IMR-90 (cell line): ENCODE measurements at regions not wholly inside any gene's neighbourhood (a gene's known extent, or its start where the extent isn't known, plus 50 kb on each side); places are given as distances from the start of the nearest gene placed in this dataset.

Experiments used
- ATAC-seq: fragments of 200-7000 bp; cut with Tn5 transposase; 2 replicates; pipeline ENCODE4 v1.9.1; 2020; ENCODE audit warnings: low read depth, mild to moderate bottlenecking, moderate library complexity
- BruUV-seq: library from RNA; stranded (reverse); fragments of 400-500 nt; replicated peaks from 2 replicates; lab custom pipeline; 2021; lab: Mats Ljungman, UMichigan
- CTCF ChIA-PET: fragments of 300-600 bp; formaldehyde crosslinking; extraction: SDS; loops from one replicate; lab custom pipeline; 2021; ENCODE audit warnings: antibody characterized with exemption; lab: Yijun Ruan, JAX
- POLR2A ChIA-PET: fragments of 300-600 bp; sonication (Branson Sonifier 250); formaldehyde crosslinking; loops from one replicate; lab custom pipeline; 2022; ENCODE audit warnings: antibody characterized with exemption; ENCODE audit not compliant: unreplicated experiment; lab: Charles Lee
- DNase-seq: peaks from one replicate; pipeline ENCODE4 v3.0.0; 2013
- H2AFZ ChIP-seq: replicated peaks from 2 replicates; pipeline ENCODE3; 2013; ENCODE audit warnings: low read length, mild to moderate bottlenecking; ENCODE audit not compliant: poor library complexity
- H2AK5ac ChIP-seq: 2 replicates; pipeline ENCODE4 v1.6.1; 2013; ENCODE audit warnings: low read depth, low read length, inconsistent platforms
- H2AK9ac ChIP-seq: replicated peaks from 2 replicates; pipeline ENCODE3; 2013; ENCODE audit warnings: mild to moderate bottlenecking, low read depth, low read length, moderate library complexity; ENCODE audit not compliant: poor library complexity
- H2BK120ac ChIP-seq: 2 replicates; pipeline ENCODE4 v1.6.1; 2013; ENCODE audit warnings: low read depth, low read length, inconsistent platforms
- H2BK15ac ChIP-seq: 3 replicates; pipeline ENCODE4 v1.6.1; 2013; ENCODE audit warnings: low read depth, low read length, inconsistent platforms
- H2BK20ac ChIP-seq: 2 replicates; pipeline ENCODE4 v1.6.1; 2013; ENCODE audit warnings: low read depth, mild to moderate bottlenecking, inconsistent platforms, low read length, moderate library complexity
- H2BK5ac ChIP-seq: 2 replicates; pipeline ENCODE4 v1.6.1; 2013; ENCODE audit warnings: mild to moderate bottlenecking, low read depth, low read length, inconsistent platforms; ENCODE audit not compliant: poor library complexity, severe bottlenecking
- H3K14ac ChIP-seq: replicated peaks from 2 replicates; pipeline ENCODE4 v1.6.1; 2013; ENCODE audit warnings: low read depth, low read length, inconsistent platforms
- H3K18ac ChIP-seq: 2 replicates; pipeline ENCODE4 v1.6.1; 2013; ENCODE audit warnings: low read depth, low read length, control low read depth
- H3K23ac ChIP-seq: 2 replicates; pipeline ENCODE4 v1.6.1; 2013; ENCODE audit warnings: low read depth, low read length, inconsistent platforms
- H3K27ac ChIP-seq: 2 replicates; pipeline ENCODE4 v1.5.1; 2013; ENCODE audit warnings: mild to moderate bottlenecking, control low read depth, low read length; ENCODE audit not compliant: insufficient read depth
- H3K27me3 ChIP-seq: 2 replicates; pipeline ENCODE4 v1.6.1; 2013; ENCODE audit warnings: low read length; ENCODE audit not compliant: control insufficient read depth, insufficient read depth
- H3K36me3 ChIP-seq: 2 replicates; pipeline ENCODE4 v1.6.1; 2013; ENCODE audit warnings: low read length, mixed read lengths; ENCODE audit not compliant: control insufficient read depth, insufficient read depth
- H3K4ac ChIP-seq: 2 replicates; pipeline ENCODE4 v1.6.1; 2013; ENCODE audit warnings: low read depth, low read length, inconsistent platforms
- H3K4me1 ChIP-seq: 2 replicates; pipeline ENCODE4 v1.6.1; 2013; ENCODE audit warnings: low read length, mixed read lengths; ENCODE audit not compliant: control insufficient read depth, insufficient read depth
- H3K4me2 ChIP-seq: 2 replicates; pipeline ENCODE4 v1.6.1; 2013; ENCODE audit warnings: low read depth, mild to moderate bottlenecking, control low read depth, low read length, moderate library complexity
- H3K4me3 ChIP-seq: 2 replicates; pipeline ENCODE4 v1.5.1; 2013; ENCODE audit warnings: low read depth, mild to moderate bottlenecking, control low read depth, low read length, moderate library complexity; ENCODE audit not compliant: insufficient read depth
- H3K56ac ChIP-seq: 2 replicates; pipeline ENCODE4 v1.6.1; 2013; ENCODE audit warnings: low read length, inconsistent platforms; ENCODE audit not compliant: insufficient read depth; ENCODE audit errors: extremely low read depth
- H3K79me1 ChIP-seq, 2 experiments: 2 replicates each; pipeline ENCODE4 v1.6.1; 2013; ENCODE audit warnings: low read length in 2 of 2, inconsistent platforms in 1 of 2, low read depth in 1 of 2
- H3K9ac ChIP-seq: 2 replicates; pipeline ENCODE4 v1.6.1; 2013; ENCODE audit warnings: low read depth, low read length, control low read depth
- H3K9me1 ChIP-seq: 2 replicates; pipeline ENCODE4 v1.6.1; 2013; ENCODE audit warnings: low read length, inconsistent platforms; ENCODE audit not compliant: insufficient read depth
- H3K9me3 ChIP-seq: 2 replicates; pipeline ENCODE4 v1.6.1; 2013; ENCODE audit warnings: low read length; ENCODE audit not compliant: control insufficient read depth, insufficient read depth
- H4K20me1 ChIP-seq: 2 replicates; pipeline ENCODE4 v1.6.1; 2013; ENCODE audit warnings: low read length, inconsistent platforms; ENCODE audit not compliant: insufficient read depth
- H4K5ac ChIP-seq: 2 replicates; pipeline ENCODE4 v1.6.1; 2013; ENCODE audit warnings: mild to moderate bottlenecking, low read depth, low read length, control low read depth
- H4K8ac ChIP-seq, 2 experiments: 2 replicates each; pipeline ENCODE4 v1.6.1; 2013; ENCODE audit warnings: low read depth in 2 of 2, low read length in 2 of 2, control low read depth in 1 of 2, inconsistent platforms in 1 of 2
- H4K91ac ChIP-seq: 2 replicates; pipeline ENCODE4 v1.6.1; 2013; ENCODE audit warnings: low read depth, low read length, inconsistent platforms; ENCODE audit not compliant: insufficient read depth
- BHLHE40 ChIP-seq: fragments of 150-350 bp; IDR thresholded peaks from 2 replicates; pipeline ENCODE4 v1.6.1; 2016; ENCODE audit warnings: mild to moderate bottlenecking, low read depth, low read length
- CEBPB ChIP-seq: IDR thresholded peaks from 2 replicates; pipeline ENCODE4 v1.6.1; 2012; ENCODE audit warnings: low read depth, low read length, improper control_type of control experiment
- CHD1 ChIP-seq: IDR thresholded peaks from 2 replicates; pipeline ENCODE4 v1.6.1; 2012; ENCODE audit warnings: low read depth, low read length, improper control_type of control experiment
- MAFK ChIP-seq: IDR thresholded peaks from 2 replicates; pipeline ENCODE4 v1.6.1; 2012; ENCODE audit warnings: low read depth, low read length, improper control_type of control experiment
- MAZ ChIP-seq: IDR thresholded peaks from 2 replicates; pipeline ENCODE4 v1.6.1; 2012; ENCODE audit warnings: low read depth, mild to moderate bottlenecking, low read length, improper control_type of control experiment, moderate library complexity, borderline replicate concordance
- MXI1 ChIP-seq: IDR thresholded peaks from 2 replicates; pipeline ENCODE4 v1.6.1; 2012; ENCODE audit warnings: low read depth, mild to moderate bottlenecking, low read length, moderate library complexity, borderline replicate concordance
- NFE2L2 ChIP-seq: fragments of 150-350 bp; IDR thresholded peaks from 2 replicates; pipeline ENCODE4 v1.6.1; 2016; ENCODE audit warnings: low read depth, mild to moderate bottlenecking, low read length
- POLR2A ChIP-seq: IDR thresholded peaks from 2 replicates; pipeline ENCODE4 v1.6.1; 2012; ENCODE audit warnings: mild to moderate bottlenecking, low read depth, low read length
- RAD21 ChIP-seq: IDR thresholded peaks from 2 replicates; pipeline ENCODE4 v1.6.1; 2012; ENCODE audit warnings: low read length, improper control_type of control experiment
- RCOR1 ChIP-seq: IDR thresholded peaks from 2 replicates; pipeline ENCODE4 v1.6.1; 2012; ENCODE audit warnings: mild to moderate bottlenecking, low read length, improper control_type of control experiment; ENCODE audit not compliant: insufficient replicate concordance
- RFX5 ChIP-seq: IDR thresholded peaks from 2 replicates; pipeline ENCODE4 v1.8.0; 2012; ENCODE audit warnings: low read depth, mild to moderate bottlenecking, low read length, moderate library complexity
- SMC3 ChIP-seq: fragments of 150-350 bp; IDR thresholded peaks from 2 replicates; pipeline ENCODE4 v1.6.1; 2016; ENCODE audit warnings: low read depth, mild to moderate bottlenecking, antibody characterized with exemption, low read length, moderate library complexity
- WGBS, 2 experiments: methylation state at CpG; one replicate each; pipeline versions ENCODE4 v1.1.5 to v1.1.7; 2013; ENCODE audit warnings: missing lambda C conversion rate in 2 of 2; ENCODE audit not compliant: insufficient read length in 1 of 2; ENCODE audit errors: extremely low coverage in 2 of 2; 5-methylcytosine and 5-hydroxymethylcytosine counted together
- dilution Hi-C: fragments of 300-500 bp; cut with HindIII; formaldehyde crosslinking; loops from one replicate; pipeline ENCODE4 v1.14.3; 2018; ENCODE audit warnings: low sequenced_read_pairs; ENCODE audit not compliant: unreplicated experiment
- in situ Hi-C: fragments of 300-500 bp; cut with MboI; formaldehyde crosslinking; loops from 3 replicates; pipeline ENCODE4 v1.14.3; 2019; ENCODE audit warnings: low sequenced_read_pairs, inconsistent platforms, mixed read lengths
- intact Hi-C: fragments of 100-400 bp; cut with micrococcal nuclease; formaldehyde crosslinking; loops from 2 replicates; pipeline ENCODE4 v1.10.0; 2022
- TF ChIP-seq, protein P1 (sequence below): fragments of 150-350 bp; IDR thresholded peaks from 2 replicates; pipeline ENCODE4 v1.6.1; 2016; ENCODE audit warnings: low read depth, mild to moderate bottlenecking, low read length, moderate library complexity, borderline replicate concordance
- TF ChIP-seq, protein P2 (sequence below): conservative IDR thresholded peaks from 2 replicates; pipeline ENCODE4 v1.5.1; 2012; ENCODE audit warnings: mild to moderate bottlenecking, low read depth, low read length, improper control_type of control experiment
- TF ChIP-seq, protein P3 (sequence below): fragments of 150-350 bp; IDR thresholded peaks from 2 replicates; pipeline ENCODE4 v1.6.1; 2017; ENCODE audit warnings: mild to moderate bottlenecking, antibody characterized with exemption, low read length, low read depth

DNA sequence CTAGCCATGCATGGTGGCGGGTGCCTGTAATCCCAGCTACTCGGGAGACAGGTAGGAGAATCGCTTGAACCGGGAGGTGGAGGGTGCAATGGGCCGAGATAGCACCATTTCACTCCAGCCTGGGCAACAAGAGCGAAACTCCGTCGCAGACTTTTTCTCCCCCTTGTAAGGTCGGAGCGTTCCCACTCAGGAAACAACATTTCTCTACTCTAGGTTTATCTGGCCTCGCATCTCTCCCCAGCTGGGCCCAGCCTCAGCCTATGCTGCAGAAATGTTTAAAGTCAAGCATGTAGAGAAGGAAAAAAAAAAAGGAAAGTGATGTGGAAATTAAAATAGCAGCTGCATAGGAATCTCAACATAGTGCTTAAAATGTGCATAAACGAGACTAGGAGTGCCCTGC lies 172.3 kb downstream of the TRIM27 start:
- ChIA-PET CTCF (no interaction called here), POLR2A (no interaction called here)
- no peak overlapping the region for H4K8ac ChIP-seq
- no peaks in the 10 kb centered on the region for H3K4me1 ChIP-seq
- no peaks in the 10 kb centered on the region for H3K36me3 ChIP-seq
- TF ChIP-seq, protein P1, sequence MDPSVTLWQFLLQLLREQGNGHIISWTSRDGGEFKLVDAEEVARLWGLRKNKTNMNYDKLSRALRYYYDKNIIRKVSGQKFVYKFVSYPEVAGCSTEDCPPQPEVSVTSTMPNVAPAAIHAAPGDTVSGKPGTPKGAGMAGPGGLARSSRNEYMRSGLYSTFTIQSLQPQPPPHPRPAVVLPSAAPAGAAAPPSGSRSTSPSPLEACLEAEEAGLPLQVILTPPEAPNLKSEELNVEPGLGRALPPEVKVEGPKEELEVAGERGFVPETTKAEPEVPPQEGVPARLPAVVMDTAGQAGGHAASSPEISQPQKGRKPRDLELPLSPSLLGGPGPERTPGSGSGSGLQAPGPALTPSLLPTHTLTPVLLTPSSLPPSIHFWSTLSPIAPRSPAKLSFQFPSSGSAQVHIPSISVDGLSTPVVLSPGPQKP: no peak
- TF ChIP-seq SMC3: no peak
- TF ChIP-seq RFX5: no peak
- no peak for TF ChIP-seq CHD1
- TF ChIP-seq POLR2A: no peak
- TF ChIP-seq MAFK: no peak
- TF ChIP-seq, protein P2, sequence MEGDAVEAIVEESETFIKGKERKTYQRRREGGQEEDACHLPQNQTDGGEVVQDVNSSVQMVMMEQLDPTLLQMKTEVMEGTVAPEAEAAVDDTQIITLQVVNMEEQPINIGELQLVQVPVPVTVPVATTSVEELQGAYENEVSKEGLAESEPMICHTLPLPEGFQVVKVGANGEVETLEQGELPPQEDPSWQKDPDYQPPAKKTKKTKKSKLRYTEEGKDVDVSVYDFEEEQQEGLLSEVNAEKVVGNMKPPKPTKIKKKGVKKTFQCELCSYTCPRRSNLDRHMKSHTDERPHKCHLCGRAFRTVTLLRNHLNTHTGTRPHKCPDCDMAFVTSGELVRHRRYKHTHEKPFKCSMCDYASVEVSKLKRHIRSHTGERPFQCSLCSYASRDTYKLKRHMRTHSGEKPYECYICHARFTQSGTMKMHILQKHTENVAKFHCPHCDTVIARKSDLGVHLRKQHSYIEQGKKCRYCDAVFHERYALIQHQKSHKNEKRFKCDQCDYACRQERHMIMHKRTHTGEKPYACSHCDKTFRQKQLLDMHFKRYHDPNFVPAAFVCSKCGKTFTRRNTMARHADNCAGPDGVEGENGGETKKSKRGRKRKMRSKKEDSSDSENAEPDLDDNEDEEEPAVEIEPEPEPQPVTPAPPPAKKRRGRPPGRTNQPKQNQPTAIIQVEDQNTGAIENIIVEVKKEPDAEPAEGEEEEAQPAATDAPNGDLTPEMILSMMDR: no peak
- TF ChIP-seq, protein P3, sequence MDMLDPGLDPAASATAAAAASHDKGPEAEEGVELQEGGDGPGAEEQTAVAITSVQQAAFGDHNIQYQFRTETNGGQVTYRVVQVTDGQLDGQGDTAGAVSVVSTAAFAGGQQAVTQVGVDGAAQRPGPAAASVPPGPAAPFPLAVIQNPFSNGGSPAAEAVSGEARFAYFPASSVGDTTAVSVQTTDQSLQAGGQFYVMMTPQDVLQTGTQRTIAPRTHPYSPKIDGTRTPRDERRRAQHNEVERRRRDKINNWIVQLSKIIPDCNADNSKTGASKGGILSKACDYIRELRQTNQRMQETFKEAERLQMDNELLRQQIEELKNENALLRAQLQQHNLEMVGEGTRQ: no peak
- TF ChIP-seq MXI1: no peak
- TF ChIP-seq MAZ: no peak
- TF ChIP-seq CEBPB: no peak
- no peak for TF ChIP-seq BHLHE40
- TF ChIP-seq RAD21: no peak
- no peak for TF ChIP-seq NFE2L2
- no peak for TF ChIP-seq RCOR1
- H3K56ac ChIP-seq: no peak overlapping the region
- no peak overlapping the region for H2BK20ac ChIP-seq
- no TSS peak for BruUV-seq
- H4K20me1 ChIP-seq: no peaks in the 10 kb centered on the region
- H3K4me2 ChIP-seq: no peak overlapping the region
- no peaks in the 10 kb centered on the region for H3K27me3 ChIP-seq
- no peak overlapping the region for H3K23ac ChIP-seq
- no peak overlapping the region for H2AFZ ChIP-seq
- no peak for DNase-seq
- H3K79me1 ChIP-seq: no peaks in the 10 kb centered on the region
- H2BK5ac ChIP-seq: no peak overlapping the region
- no peak for ATAC-seq
- H2AK9ac ChIP-seq: no peak overlapping the region
- no peaks in the 10 kb centered on the region for H3K9me3 ChIP-seq
- no peak overlapping the region for H4K91ac ChIP-seq
- H3K14ac ChIP-seq: no peak overlapping the region
- H2BK120ac ChIP-seq: no peak overlapping the region
- WGBS, 2 experiments: no CpG with 5 or more reads among the region's 12 CpGs
- in situ Hi-C loops (no loop called here), dilution Hi-C loops (no loop called here), intact Hi-C loops (no loop called here)
- no peak overlapping the region for H4K5ac ChIP-seq
- H3K9me1 ChIP-seq: no peaks in the 10 kb centered on the region
- H3K4me3 ChIP-seq: no peak overlapping the region
- no peak overlapping the region for H2AK5ac ChIP-seq
- H3K18ac ChIP-seq: no peak overlapping the region
- no peak overlapping the region for H3K27ac ChIP-seq
- H2BK15ac ChIP-seq: no peak overlapping the region
- H3K9ac ChIP-seq: no peak overlapping the region
- H3K4ac ChIP-seq: no peak overlapping the region
